ENCODE measurements at regions not wholly inside any gene's neighbourhood (a gene's known extent, or its start where the extent isn't known, plus 50 kb on each side); places are given as distances from the start of the nearest gene placed in this dataset.

DNA sequence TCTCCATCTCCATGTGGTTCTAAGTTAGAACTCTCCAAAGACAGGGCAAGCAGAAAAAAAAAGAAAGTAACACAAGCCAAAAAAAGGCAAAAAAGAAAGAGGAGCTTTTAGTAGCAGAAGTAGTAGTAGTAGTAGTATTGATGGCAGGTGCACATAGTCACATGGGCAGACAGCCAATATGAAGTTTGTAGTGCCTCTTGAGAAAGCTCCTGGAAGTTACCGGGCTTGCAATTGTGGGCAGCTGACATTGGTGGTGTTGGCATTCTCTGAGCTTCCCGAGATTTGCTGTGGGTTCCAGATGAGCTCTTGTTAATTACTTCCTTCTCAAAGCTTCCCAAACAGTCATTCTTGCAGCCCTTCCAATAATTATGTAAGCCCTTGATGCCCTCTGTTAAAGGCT, 1128.5 kb downstream of the TYW1 start:
- TF ChIP-seq, protein P1, sequence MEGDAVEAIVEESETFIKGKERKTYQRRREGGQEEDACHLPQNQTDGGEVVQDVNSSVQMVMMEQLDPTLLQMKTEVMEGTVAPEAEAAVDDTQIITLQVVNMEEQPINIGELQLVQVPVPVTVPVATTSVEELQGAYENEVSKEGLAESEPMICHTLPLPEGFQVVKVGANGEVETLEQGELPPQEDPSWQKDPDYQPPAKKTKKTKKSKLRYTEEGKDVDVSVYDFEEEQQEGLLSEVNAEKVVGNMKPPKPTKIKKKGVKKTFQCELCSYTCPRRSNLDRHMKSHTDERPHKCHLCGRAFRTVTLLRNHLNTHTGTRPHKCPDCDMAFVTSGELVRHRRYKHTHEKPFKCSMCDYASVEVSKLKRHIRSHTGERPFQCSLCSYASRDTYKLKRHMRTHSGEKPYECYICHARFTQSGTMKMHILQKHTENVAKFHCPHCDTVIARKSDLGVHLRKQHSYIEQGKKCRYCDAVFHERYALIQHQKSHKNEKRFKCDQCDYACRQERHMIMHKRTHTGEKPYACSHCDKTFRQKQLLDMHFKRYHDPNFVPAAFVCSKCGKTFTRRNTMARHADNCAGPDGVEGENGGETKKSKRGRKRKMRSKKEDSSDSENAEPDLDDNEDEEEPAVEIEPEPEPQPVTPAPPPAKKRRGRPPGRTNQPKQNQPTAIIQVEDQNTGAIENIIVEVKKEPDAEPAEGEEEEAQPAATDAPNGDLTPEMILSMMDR (IDR thresholded peaks at IDR 0.05; ENCODE audit: low read depth, low read length): no peak
- TF ChIP-seq EZH2phosphoT487 (IDR thresholded peaks at IDR 0.05; ENCODE audit: low read depth): no peak

All from OCI-LY3 (cell line).